HepG2 (cell line): ENCODE measurements at regions not wholly inside any gene's neighbourhood (a gene's known extent, or its start where the extent isn't known, plus 50 kb on each side); places are given as distances from the start of the nearest gene placed in this dataset.

ENCODE experiments used
- ATAC-seq: fragments of 200-7000 bp; cut with Tn5 transposase; 3 replicates; pipeline ENCODE4 v1.9.1; 2020; ENCODE audit warnings: mild to moderate bottlenecking, moderate library complexity
- BruUV-seq: library from RNA; stranded (reverse); fragments of 400-500 nt; replicated peaks from 2 replicates; lab custom pipeline; 2021; lab: Mats Ljungman, UMichigan
- CTCF ChIA-PET: fragments of 300-600 bp; formaldehyde crosslinking; extraction: SDS; loops from one replicate; lab custom pipeline; 2021; ENCODE audit warnings: low total read pairs, inconsistent platforms, low intra/inter-chr PET ratio; lab: Yijun Ruan, JAX
- POLR2A ChIA-PET: fragments of 350-600 bp; sonication (Branson Sonifier 250); formaldehyde crosslinking; loops from one replicate; lab custom pipeline; 2020; ENCODE audit warnings: antibody characterized with exemption, inconsistent platforms; lab: Yijun Ruan, JAX
- DNase-seq: peaks from one replicate; pipeline ENCODE4 v3.0.0-alpha.2; 2015; ENCODE audit warnings: low spot score
- FAIRE-seq: peaks from 3 replicates; lab custom pipeline; 2011; peaks lifted over from hg19 to GRCh38; lab: Jason Lieb, UNC
- H2AFZ ChIP-seq: one replicate; pipeline ENCODE4 v1.6.1; 2011; ENCODE audit warnings: low read length, inconsistent platforms
- H3K27ac ChIP-seq: fragments of 300-600 bp; 3 replicates; pipeline ENCODE4 v1.8.0; 2011; ENCODE audit warnings: mixed run types, mild to moderate bottlenecking, mixed read lengths, low read length, inconsistent platforms; ENCODE audit not compliant: insufficient read depth; ENCODE audit errors: extremely low read length
- H3K27me3 ChIP-seq, 2 experiments: fragments of 200-600 bp in 1 of 2; 2 replicates in 1 of 2; 3 replicates in 1 of 2; pipeline versions ENCODE4 v1.6.0 to v1.8.0; 2011; ENCODE audit warnings: low read length in 2 of 2, mild to moderate bottlenecking in 2 of 2, moderate library complexity in 2 of 2, inconsistent platforms in 1 of 2; ENCODE audit not compliant: insufficient read depth in 2 of 2, control insufficient read depth in 1 of 2
- H3K36me3 ChIP-seq, 2 experiments: fragments of 200-600 bp in 1 of 2; replicated peaks in 1 of 2; 2 replicates in 1 of 2; 3 replicates in 1 of 2; pipeline versions ENCODE4 v1.5.1 to v1.8.0; 2011; ENCODE audit warnings: low read length in 2 of 2, inconsistent platforms in 1 of 2; ENCODE audit not compliant: insufficient read depth in 2 of 2, control insufficient read depth in 1 of 2
- H3K4me1 ChIP-seq: 2 replicates; pipeline ENCODE4 v1.5.1; 2012; ENCODE audit warnings: low read length, inconsistent platforms; ENCODE audit not compliant: insufficient read depth
- H3K4me2 ChIP-seq: 2 replicates; pipeline ENCODE4 v1.6.0; 2011; ENCODE audit warnings: low read depth, low read length, inconsistent platforms
- H3K4me3 ChIP-seq, 3 experiments: fragments of 200-600 bp in 1 of 3; sonication (generic), shearing (Covaris generic) in 1 of 3; replicated peaks in 1 of 3; 2 replicates each; pipeline ENCODE4 v1.5.1; 2011 to 2016; ENCODE audit warnings: low read length in 3 of 3, inconsistent platforms in 2 of 3, low read depth in 2 of 3, mild to moderate bottlenecking in 2 of 3, control low read depth in 1 of 3, mixed read lengths in 1 of 3; ENCODE audit not compliant: insufficient read depth in 1 of 3
- H3K79me2 ChIP-seq: one replicate; pipeline ENCODE4 v1.6.1; 2011; ENCODE audit warnings: low read length, inconsistent platforms; ENCODE audit not compliant: insufficient read depth
- H3K9ac ChIP-seq: 2 replicates; pipeline ENCODE4 v1.6.0; 2011; ENCODE audit warnings: mild to moderate bottlenecking, low read depth, low read length, inconsistent platforms; ENCODE audit not compliant: insufficient read depth
- H3K9me3 ChIP-seq: 2 replicates; pipeline ENCODE4 v1.5.1; 2012; ENCODE audit warnings: mild to moderate bottlenecking, low read length
- H4K20me1 ChIP-seq: 2 replicates; pipeline ENCODE4 v1.6.0; 2011; ENCODE audit warnings: inconsistent platforms, mild to moderate bottlenecking, low read length, moderate library complexity; ENCODE audit not compliant: insufficient read depth
- ADNP ChIP-seq: sonication (generic); formaldehyde crosslinking; IDR thresholded peaks from 2 replicates; pipeline ENCODE4 v1.4.0; 2020; ENCODE audit warnings: missing genetic modification reagents
- AGO1 ChIP-seq: fragments of 200-400 bp; formaldehyde crosslinking; IDR thresholded peaks from 2 replicates; pipeline ENCODE4 v1.6.1; 2017; ENCODE audit warnings: mild to moderate bottlenecking, low read depth, low read length, moderate library complexity; ENCODE audit not compliant: poor library complexity, severe bottlenecking
- ARID4A ChIP-seq: sonication (generic); formaldehyde crosslinking; IDR thresholded peaks from 2 replicates; pipeline ENCODE4 v1.5.0; 2020; ENCODE audit warnings: mild to moderate bottlenecking, missing genetic modification reagents, borderline replicate concordance
- FLYWCH1 ChIP-seq: sonication (generic); formaldehyde crosslinking; IDR thresholded peaks from 2 replicates; pipeline ENCODE4 v1.8.1; 2023; ENCODE audit warnings: mild to moderate bottlenecking, missing genetic modification reagents
- HNRNPK ChIP-seq: fragments of 200-400 bp; formaldehyde crosslinking; IDR thresholded peaks from 2 replicates; pipeline ENCODE4 v1.6.1; 2018; ENCODE audit warnings: low read length, low read depth, moderate library complexity, mild to moderate bottlenecking; ENCODE audit not compliant: poor library complexity, severe bottlenecking
- MTERF4 ChIP-seq: sonication (generic); formaldehyde crosslinking; IDR thresholded peaks from 2 replicates; pipeline ENCODE4 v1.8.0; 2023; ENCODE audit warnings: mild to moderate bottlenecking, missing genetic modification reagents
- MYC ChIP-seq: sonication (generic); formaldehyde crosslinking; IDR thresholded peaks from 2 replicates; pipeline ENCODE4 v1.9.0; 2021; ENCODE audit warnings: missing genetic modification reagents, borderline replicate concordance
- POLR2AphosphoS5 ChIP-seq: IDR thresholded peaks from 2 replicates; pipeline ENCODE4 v1.6.1; 2012; ENCODE audit warnings: low read depth, low read length
- REST ChIP-seq, 2 experiments: IDR thresholded peaks; 2 replicates each; pipeline ENCODE4 v1.6.1; 2011 to 2012; ENCODE audit warnings: low read length in 2 of 2, borderline replicate concordance in 1 of 2, low read depth in 1 of 2, mild to moderate bottlenecking in 1 of 2, moderate library complexity in 1 of 2
- ZNF205 ChIP-seq: IDR thresholded peaks from 2 replicates; pipeline ENCODE4 v1.6.1; 2018; ENCODE audit warnings: missing biosample characterization, missing genetic modification reagents
- ZNF326 ChIP-seq: sonication (generic); formaldehyde crosslinking; IDR thresholded peaks from 2 replicates; pipeline ENCODE4 v1.4.0; 2020; ENCODE audit warnings: missing genetic modification reagents, borderline replicate concordance
- ZNF691 ChIP-seq: sonication (generic); formaldehyde crosslinking; IDR thresholded peaks from 2 replicates; pipeline ENCODE4 v1.4.0; 2020; ENCODE audit warnings: missing genetic modification reagents, low read depth, mild to moderate bottlenecking, borderline replicate concordance
- ZSCAN21 ChIP-seq: sonication (generic); formaldehyde crosslinking; IDR thresholded peaks from 2 replicates; pipeline ENCODE4 v1.8.0; 2022; ENCODE audit warnings: mild to moderate bottlenecking, missing genetic modification reagents, moderate library complexity, borderline replicate concordance
- WGBS: methylation state at CpG from one replicate; pipeline ENCODE4 v1.1.6; 2017; ENCODE audit warnings: low lambda C conversion rate; 5-methylcytosine and 5-hydroxymethylcytosine counted together
- in situ Hi-C: cut with HindIII; loops from 2 replicates; pipeline ENCODE4 v1.10.0; 2017; ENCODE audit warnings: low pct_unique_long_range_greater_than_20kb; ENCODE audit not compliant: extremely low pct_ligation_motif_present
- intact Hi-C: fragments of 100-400 bp; cut with micrococcal nuclease; formaldehyde crosslinking; loops from one replicate; pipeline ENCODE4 v1.10.0; 2022; ENCODE audit not compliant: unreplicated experiment

- ATAC-seq (no peak), FAIRE-seq (no peak), DNase-seq (no peak)
- WGBS: 50% methylated on average over 28 of the region's 31 CpGs
- BruUV-seq: no TSS peak
- Histone ChIP-seq H3K9ac (no peak overlapping the region), H3K27ac (no peak overlapping the region), H3K27me3 (no peaks in the 10 kb centered on the region; a peak in 1 of 5 replicates), H2AFZ (no peak overlapping the region), H3K4me3 (no peak overlapping the region), H3K79me2 (no peaks in the 10 kb centered on the region), H3K36me3 (no peaks in the 10 kb centered on the region), H3K4me2 (no peak overlapping the region), H4K20me1 (no peaks in the 10 kb centered on the region), H3K9me3 (no peaks in the 10 kb centered on the region), H3K4me1 (no peaks in the 10 kb centered on the region)
- intact Hi-C loops (no loop called here), in situ Hi-C loops (loop anchor here (10.0 to 25.0 kb wide), 3 partner anchors 455 to 972 kb away; no protein-coding TSS in a partner anchor)
- ChIA-PET POLR2A (no interaction called here), CTCF (no interaction called here)
- TF ChIP-seq ZNF205 (CRISPR knock-in tag) (no peak), ARID4A (CRISPR knock-in tag) (no peak), MTERF4 (CRISPR knock-in tag) (no peak), AGO1 (no peak), FLYWCH1 (CRISPR knock-in tag) (no peak), HNRNPK (no peak), MYC (no peak), REST (IDR thresholded peaks at IDR 0.05; ENCODE audit: borderline replicate concordance in 1 of 2, low read depth in 1 of 2, low read length in 2 of 2) (no peak), ZNF691 (CRISPR knock-in tag) (no peak), ZSCAN21 (CRISPR knock-in tag) (no peak), ADNP (no peak), ZNF326 (CRISPR knock-in tag) (no peak), POLR2AphosphoS5 (no peak)
Measured at GRCh38 chr18:40939656-40940515, 1015.1 kb upstream of the PIK3C3 start.
